Neural progenitor cell (in vitro differentiated cells): ENCODE measurements at regions not wholly inside any gene's neighbourhood (a gene's known extent, or its start where the extent isn't known, plus 50 kb on each side); places are given as distances from the start of the nearest gene placed in this dataset.

Source experiments
- DNase-seq: peaks from one replicate; pipeline ENCODE4 v3.0.0-alpha.2; 2016; ENCODE audit warnings: low spot score
- H2AFZ ChIP-seq: fragments of 200-600 bp; sonication (generic); replicated peaks from 2 replicates; pipeline ENCODE4 v1.6.1; 2016; ENCODE audit warnings: antibody characterized with exemption
- H3F3A ChIP-seq: fragments of 200-600 bp; sonication (generic); 2 replicates; pipeline ENCODE4 v1.6.1; 2016; ENCODE audit warnings: antibody characterized with exemption, low read depth
- H3K27ac ChIP-seq: fragments of 200-600 bp; sonication (generic); 2 replicates; pipeline ENCODE4 v1.5.1; 2016; ENCODE audit warnings: mild to moderate bottlenecking
- H3K27me3 ChIP-seq: fragments of 200-600 bp; sonication (generic); 2 replicates; pipeline ENCODE4 v1.6.1; 2016; ENCODE audit warnings: mild to moderate bottlenecking, moderate library complexity
- H3K36me3 ChIP-seq: fragments of 200-600 bp; sonication (generic); 2 replicates; pipeline ENCODE4 v1.5.1; 2016
- H3K4me1 ChIP-seq: fragments of 200-600 bp; sonication (generic); 2 replicates; pipeline ENCODE4 v1.6.1; 2016; ENCODE audit warnings: mixed run types
- H3K4me2 ChIP-seq: fragments of 200-600 bp; sonication (generic); 2 replicates; pipeline ENCODE4 v1.6.1; 2016
- H3K4me3 ChIP-seq: fragments of 200-600 bp; sonication (generic); 2 replicates; pipeline ENCODE4 v1.5.1; 2016
- H3K79me2 ChIP-seq: fragments of 200-600 bp; sonication (generic); 2 replicates; pipeline ENCODE4 v1.6.1; 2016; ENCODE audit warnings: low read depth
- H3K9ac ChIP-seq: fragments of 200-600 bp; sonication (generic); 2 replicates; pipeline ENCODE4 v1.6.1; 2016
- H3K9me3 ChIP-seq: fragments of 200-600 bp; sonication (generic); 2 replicates; pipeline ENCODE4 v1.5.1; 2016; ENCODE audit warnings: low read depth
- H4K20me1 ChIP-seq: fragments of 200-600 bp; sonication (generic); 2 replicates; pipeline ENCODE4 v1.6.1; 2016; ENCODE audit warnings: low read depth
- H3K27ac Mint-ChIP-seq: 3 replicates; pipeline ENCODE4 v1.8.0; 2021; ENCODE audit warnings: mixed read lengths
- H3K27me3 Mint-ChIP-seq: 2 replicates; pipeline ENCODE4 v1.8.0; 2022; ENCODE audit warnings: low read depth, mild to moderate bottlenecking, inconsistent platforms, moderate library complexity, mixed read lengths; ENCODE audit not compliant: insufficient read depth
- H3K36me3 Mint-ChIP-seq: 3 replicates; pipeline ENCODE4 v1.8.0; 2021; ENCODE audit warnings: mixed read lengths
- H3K4me1 Mint-ChIP-seq: 3 replicates; pipeline ENCODE4 v1.8.0; 2021; ENCODE audit warnings: mixed read lengths
- H3K4me3 Mint-ChIP-seq: 3 replicates; pipeline ENCODE4 v1.8.0; 2021; ENCODE audit warnings: mild to moderate bottlenecking, moderate library complexity, mixed read lengths
- H3K9me3 Mint-ChIP-seq: 3 replicates; pipeline ENCODE4 v1.8.0; 2020; ENCODE audit warnings: mixed read lengths
- CTCF ChIP-seq: fragments of 200-600 bp; sonication (generic); IDR thresholded peaks from 2 replicates; pipeline ENCODE4 v1.5.1; 2017; ENCODE audit warnings: antibody characterized with exemption, mild to moderate bottlenecking
- EZH2 ChIP-seq: fragments of 200-600 bp; sonication (generic); IDR thresholded peaks from 2 replicates; pipeline ENCODE4 v1.6.1; 2017; ENCODE audit warnings: antibody characterized with exemption, mild to moderate bottlenecking, moderate library complexity
- EZH2phosphoT487 ChIP-seq: fragments of 200-600 bp; sonication (generic); IDR thresholded peaks from 2 replicates; pipeline ENCODE4 v1.6.1; 2017; ENCODE audit warnings: antibody characterized with exemption

GRCh38 chr16:59907611-59908010 is 1173.5 kb upstream of the GOT2 start:
- peaks cover 21% of the 10 kb centered on the region for H3K4me1 Mint-ChIP-seq
- no peaks in the 10 kb centered on the region for H3K79me2 ChIP-seq
- H3K27me3 Mint-ChIP-seq = peaks cover 2% of the 10 kb centered on the region
- H4K20me1 ChIP-seq = no peaks in the 10 kb centered on the region
- no peak overlapping the region for H3K4me3 ChIP-seq
- no peaks in the 10 kb centered on the region for H3F3A ChIP-seq
- H3K9me3 ChIP-seq = no peaks in the 10 kb centered on the region
- H3K27ac ChIP-seq = no peak overlapping the region
- no peak overlapping the region for H3K9ac ChIP-seq
- H3K27ac Mint-ChIP-seq = peak overlapping the region; percentile 17
- peak; percentile 20 for DNase-seq
- H3K27me3 ChIP-seq = no peaks in the 10 kb centered on the region
- peaks cover 14% of the 10 kb centered on the region for H3K4me1 ChIP-seq
- no peak overlapping the region for H3K4me3 Mint-ChIP-seq
- no peaks in the 10 kb centered on the region for H3K36me3 Mint-ChIP-seq
- no peak for TF ChIP-seq EZH2
- no peak for TF ChIP-seq EZH2phosphoT487
- no peak for TF ChIP-seq CTCF
- H3K36me3 ChIP-seq = no peaks in the 10 kb centered on the region
- H2AFZ ChIP-seq = no peak overlapping the region
- H3K4me2 ChIP-seq = peak overlapping the region; percentile 48
- H3K9me3 Mint-ChIP-seq = no peaks in the 10 kb centered on the region

- H3K27ac Mint-ChIP-seq = no peak overlapping the region
- H3K4me2 ChIP-seq = no peak overlapping the region
- H3K27me3 Mint-ChIP-seq = peaks cover 4% of the 10 kb centered on the region
These were observed 1171.5 kb upstream of the GOT2 start for GRCh38 chr16:59905606-59906005.

DNA sequence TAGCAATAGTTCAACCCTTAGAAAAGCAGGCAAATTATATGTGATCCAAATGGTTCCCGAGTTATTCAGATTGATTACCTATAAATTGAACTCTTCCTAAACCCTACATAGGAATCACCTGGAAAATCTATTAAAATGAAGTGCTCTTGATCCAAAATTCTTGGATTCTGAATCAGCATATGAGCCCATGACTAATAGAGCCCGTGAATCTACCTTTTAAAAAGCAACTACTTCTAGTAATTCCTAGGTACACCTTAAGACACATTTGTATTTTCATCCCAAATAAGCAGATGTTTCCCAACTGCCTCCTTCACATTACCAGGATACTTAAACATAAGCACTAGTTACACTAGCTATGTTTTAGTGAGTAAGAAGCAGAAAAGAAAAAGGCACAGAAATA is 1171.0 kb upstream of the GOT2 start:
- H3K4me3 ChIP-seq = no peak overlapping the region
- Mint-ChIP-seq H3K27me3 (peaks cover 4% of the 10 kb centered on the region), H3K36me3 (no peaks in the 10 kb centered on the region), H3K9me3 (no peaks in the 10 kb centered on the region), H3K27ac (no peak overlapping the region), H3K4me3 (no peak overlapping the region), H3K4me1 (peaks cover 21% of the 10 kb centered on the region)
- TF ChIP-seq EZH2phosphoT487 (no peak), CTCF (no peak), EZH2 (no peak)
- no peaks in the 10 kb centered on the region for H3K79me2 ChIP-seq
- no peak overlapping the region for H3K27ac ChIP-seq
- H3K9ac ChIP-seq = no peak overlapping the region
- no peak overlapping the region for H2AFZ ChIP-seq
- no peak overlapping the region for H3K4me2 ChIP-seq
- H3K36me3 ChIP-seq = no peaks in the 10 kb centered on the region
- H3K27me3 ChIP-seq = no peaks in the 10 kb centered on the region
- H3K9me3 ChIP-seq = no peaks in the 10 kb centered on the region
- DNase-seq = no peak
- H3F3A ChIP-seq = no peaks in the 10 kb centered on the region
- no peaks in the 10 kb centered on the region for H4K20me1 ChIP-seq
- peaks cover 14% of the 10 kb centered on the region for H3K4me1 ChIP-seq

More at GRCh38 chr16:59905606-59906005, 1171.5 kb upstream of the GOT2 start:
- peaks cover 21% of the 10 kb centered on the region for H3K4me1 Mint-ChIP-seq
- no peak overlapping the region for H3K4me3 Mint-ChIP-seq
- H3K9me3 Mint-ChIP-seq = no peaks in the 10 kb centered on the region
- H3F3A ChIP-seq = no peaks in the 10 kb centered on the region
- TF ChIP-seq EZH2 = no peak
- no peaks in the 10 kb centered on the region for H3K27me3 ChIP-seq
- no peaks in the 10 kb centered on the region for H3K9me3 ChIP-seq
- DNase-seq = no peak
- no peaks in the 10 kb centered on the region for H3K79me2 ChIP-seq
- no peaks in the 10 kb centered on the region for H4K20me1 ChIP-seq
- H3K36me3 ChIP-seq = no peaks in the 10 kb centered on the region
- H3K36me3 Mint-ChIP-seq = no peaks in the 10 kb centered on the region
- no peak overlapping the region for H2AFZ ChIP-seq
- H3K4me1 ChIP-seq = peaks cover 14% of the 10 kb centered on the region
- H3K27ac ChIP-seq = no peak overlapping the region
- no peak overlapping the region for H3K9ac ChIP-seq
- no peak overlapping the region for H3K4me3 ChIP-seq

GRCh38 chr16:59899940-59900339 is 1165.8 kb upstream of the GOT2 start:
- Mint-ChIP-seq H3K9me3 (no peaks in the 10 kb centered on the region), H3K4me3 (no peak overlapping the region), H3K4me1 (no peaks in the 10 kb centered on the region), H3K27me3 (peaks cover 3% of the 10 kb centered on the region), H3K36me3 (no peaks in the 10 kb centered on the region), H3K27ac (no peak overlapping the region)
- Histone ChIP-seq H3F3A (no peaks in the 10 kb centered on the region), H3K9me3 (no peaks in the 10 kb centered on the region), H3K79me2 (no peaks in the 10 kb centered on the region), H2AFZ (peak overlapping the region; percentile 37), H3K4me3 (no peak overlapping the region), H3K36me3 (no peaks in the 10 kb centered on the region), H3K27me3 (no peaks in the 10 kb centered on the region), H3K4me1 (no peaks in the 10 kb centered on the region), H3K27ac (no peak overlapping the region), H3K4me2 (no peak overlapping the region), H4K20me1 (no peaks in the 10 kb centered on the region), H3K9ac (no peak overlapping the region)
- DNase-seq = no peak
- no peak for TF ChIP-seq CTCF
- no peak for TF ChIP-seq EZH2
- TF ChIP-seq EZH2phosphoT487 = no peak
